Fibroblast of mammary gland (primary cell): ENCODE measurements at regions not wholly inside any gene's neighbourhood (a gene's known extent, or its start where the extent isn't known, plus 50 kb on each side); places are given as distances from the start of the nearest gene placed in this dataset.
A peak's percentile ranks its signal among the peaks of the same experiment; 100 is the strongest.
"Not testable (repeated sequence)": the region's sequence is repeated elsewhere in the genome, so short reads cannot be mapped to it uniquely, and the experiment has no call there.

Experiments
- DNase-seq: peaks from one replicate; pipeline ENCODE4 v3.0.0-alpha.2; 2010; ENCODE audit warnings: low read depth
- H3K4me3 ChIP-seq: 2 replicates; pipeline ENCODE4 v1.5.1; 2011; ENCODE audit warnings: low read depth, mild to moderate bottlenecking, low read length, moderate library complexity; ENCODE audit not compliant: control insufficient read depth

- not testable (repeated sequence) for DNase-seq, H3K4me3 ChIP-seq
Observed at GRCh38 chr9:39463696-39464095, 108.2 kb downstream of the SPATA31A1 start.

- peak; percentile 73 for DNase-seq
- H3K4me3 ChIP-seq = peak overlapping the region; percentile 29
Observed at GRCh38 chr9:39464122-39464777, 108.8 kb downstream of the SPATA31A1 start.

GRCh38 chr9:39474499-39474898, 119.0 kb downstream of the SPATA31A1 start:
- H3K4me3 ChIP-seq, DNase-seq: not testable (repeated sequence)

- not testable (repeated sequence) for H3K4me3 ChIP-seq, DNase-seq
Observed at GRCh38 chr9:39483073-39483472, 127.6 kb downstream of the SPATA31A1 start.

GRCh38 chr9:39483880-39484279, 128.4 kb downstream of the SPATA31A1 start:
- not testable (repeated sequence) for H3K4me3 ChIP-seq, DNase-seq

GRCh38 chr9:39484292-39484691, 128.8 kb downstream of the SPATA31A1 start:
- not testable (repeated sequence) for H3K4me3 ChIP-seq, DNase-seq

GRCh38 chr9:39487477-39487876, 132.0 kb downstream of the SPATA31A1 start:
- H3K4me3 ChIP-seq, DNase-seq: not testable (repeated sequence)

GRCh38 chr9:39496248-39496647, 140.8 kb downstream of the SPATA31A1 start:
- not testable (repeated sequence) for H3K4me3 ChIP-seq, DNase-seq

GRCh38 chr9:39503178-39503577, 147.7 kb downstream of the SPATA31A1 start:
- not testable (repeated sequence) for H3K4me3 ChIP-seq, DNase-seq

- H3K4me3 ChIP-seq, DNase-seq: not testable (repeated sequence)
Observed at GRCh38 chr9:39527387-39528029, 172.0 kb downstream of the SPATA31A1 start.

GRCh38 chr9:39532597-39532996, 177.1 kb downstream of the SPATA31A1 start:
- not testable (repeated sequence) for DNase-seq, H3K4me3 ChIP-seq

GRCh38 chr9:39533001-39533762, 177.7 kb downstream of the SPATA31A1 start:
- DNase-seq, H3K4me3 ChIP-seq: not testable (repeated sequence)

- DNase-seq, H3K4me3 ChIP-seq: not testable (repeated sequence)
Observed at GRCh38 chr9:39533763-39534548, 178.5 kb downstream of the SPATA31A1 start.

- DNase-seq, H3K4me3 ChIP-seq: not testable (repeated sequence)
Observed at GRCh38 chr9:39534897-39535296, 179.4 kb downstream of the SPATA31A1 start.

- not testable (repeated sequence) for DNase-seq, H3K4me3 ChIP-seq
Observed at GRCh38 chr9:39542157-39542556, 186.7 kb downstream of the SPATA31A1 start.

GRCh38 chr9:39545079-39545478, 189.6 kb downstream of the SPATA31A1 start:
- not testable (repeated sequence) for H3K4me3 ChIP-seq, DNase-seq

- H3K4me3 ChIP-seq, DNase-seq: not testable (repeated sequence)
Observed at GRCh38 chr9:39550573-39550972, 195.1 kb downstream of the SPATA31A1 start.

GRCh38 chr9:39551544-39551943, 196.1 kb downstream of the SPATA31A1 start:
- DNase-seq = not testable (repeated sequence)

More at GRCh38 chr9:39551544-39551943, 196.1 kb downstream of the SPATA31A1 start:
- H3K4me3 ChIP-seq = not testable (repeated sequence)
